ENCODE measurements at regions not wholly inside any gene's neighbourhood (a gene's known extent, or its start where the extent isn't known, plus 50 kb on each side); places are given as distances from the start of the nearest gene placed in this dataset.

GRCh38 chr4:181388061-181388460 lies 855.1 kb upstream of the TENM3 start:
- no peak for DNase-seq (ENCODE audit: low spot score)

GRCh38 chr4:181416966-181417365 lies 826.2 kb upstream of the TENM3 start:
- DNase-seq (ENCODE audit: low spot score): no peak

DNA sequence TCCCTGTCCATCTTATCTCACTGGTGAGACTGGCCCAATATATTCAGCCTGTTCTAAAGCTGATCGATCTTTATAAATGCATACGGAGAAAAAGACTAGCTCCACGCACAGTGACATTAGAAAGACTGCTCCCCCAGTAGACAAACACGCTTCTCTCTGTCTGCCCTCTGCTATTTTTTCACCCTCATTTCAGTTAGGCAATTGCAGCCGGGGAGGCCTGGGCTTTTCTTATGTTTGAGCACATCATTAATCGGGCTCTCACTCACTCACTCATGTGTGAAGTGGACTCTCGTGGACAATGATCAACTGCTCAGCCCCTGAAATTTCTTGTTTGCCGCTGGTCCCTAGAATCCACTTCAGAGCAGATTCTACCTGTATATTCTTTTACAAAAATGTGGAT lies 824.7 kb upstream of the TENM3 start:
- DNase-seq (ENCODE audit: low spot score): no peak

- no peak for DNase-seq (ENCODE audit: low spot score)
Measured at GRCh38 chr4:181420950-181421349, 822.3 kb upstream of the TENM3 start.

- DNase-seq (ENCODE audit: low spot score): no peak
Measured at GRCh38 chr4:181424362-181425016, 818.7 kb upstream of the TENM3 start.

DNA sequence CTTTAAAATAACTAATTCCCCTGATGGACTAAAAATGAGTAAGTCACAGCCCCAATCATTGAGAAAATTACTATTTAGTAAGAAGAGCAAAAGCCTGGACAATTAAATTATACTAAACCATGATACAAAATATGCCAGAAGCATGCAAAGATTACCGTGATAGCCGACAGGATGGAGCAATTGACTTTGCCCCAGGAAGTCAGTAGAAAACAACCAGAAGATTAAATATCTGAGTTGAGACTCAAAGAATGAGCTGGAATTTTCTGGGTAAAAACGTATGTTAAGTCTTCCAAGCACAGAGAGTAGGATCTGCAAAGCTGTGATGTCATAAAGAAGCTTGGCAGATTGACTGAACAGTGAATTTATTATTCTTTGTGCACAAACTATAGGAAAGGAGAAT lies 816.1 kb upstream of the TENM3 start:
- DNase-seq (ENCODE audit: low spot score): no peak

DNA sequence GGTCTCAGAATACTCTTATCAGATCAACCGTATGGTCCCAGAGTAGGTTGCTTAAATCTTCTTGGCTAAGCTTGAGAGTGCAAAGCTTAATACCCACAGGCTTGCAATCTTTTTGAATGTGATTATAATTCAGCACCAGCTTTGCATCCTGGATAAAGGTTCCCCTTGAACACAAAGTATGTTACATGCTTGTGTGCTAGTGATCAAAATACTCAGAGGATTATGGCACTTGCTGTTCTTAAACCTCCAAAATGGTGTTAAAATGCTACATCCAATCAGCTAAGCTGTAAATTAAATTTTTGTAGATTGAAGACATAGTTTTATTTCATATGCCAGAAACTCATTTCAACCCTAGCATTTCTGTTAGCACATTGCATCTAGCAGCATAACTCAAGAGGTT lies 812.2 kb upstream of the TENM3 start:
- DNase-seq (ENCODE audit: low spot score): no peak

- DNase-seq (ENCODE audit: low spot score): no peak
Measured at GRCh38 chr4:181431661-181432060, 811.5 kb upstream of the TENM3 start.

DNA sequence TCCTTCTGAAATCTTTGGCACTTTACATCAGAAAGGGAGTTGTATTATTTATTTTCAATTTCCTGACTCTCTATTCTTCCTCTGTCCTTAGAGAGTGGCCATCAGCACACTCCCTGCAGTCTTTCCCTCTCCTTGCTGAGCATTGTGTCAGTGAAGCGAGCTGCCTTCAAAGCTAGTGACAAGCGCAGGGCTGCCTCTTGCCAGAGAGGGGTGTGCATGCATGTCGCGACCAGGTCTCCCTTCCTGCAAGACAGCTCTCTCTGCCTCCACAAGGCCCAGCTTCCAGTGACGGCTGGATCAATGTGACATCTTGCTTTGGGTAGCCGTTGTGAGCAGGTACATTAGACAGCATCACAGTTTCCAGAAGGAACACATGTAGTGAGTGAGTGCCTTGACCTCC lies 810.9 kb upstream of the TENM3 start:
- DNase-seq (ENCODE audit: low spot score): no peak

DNA sequence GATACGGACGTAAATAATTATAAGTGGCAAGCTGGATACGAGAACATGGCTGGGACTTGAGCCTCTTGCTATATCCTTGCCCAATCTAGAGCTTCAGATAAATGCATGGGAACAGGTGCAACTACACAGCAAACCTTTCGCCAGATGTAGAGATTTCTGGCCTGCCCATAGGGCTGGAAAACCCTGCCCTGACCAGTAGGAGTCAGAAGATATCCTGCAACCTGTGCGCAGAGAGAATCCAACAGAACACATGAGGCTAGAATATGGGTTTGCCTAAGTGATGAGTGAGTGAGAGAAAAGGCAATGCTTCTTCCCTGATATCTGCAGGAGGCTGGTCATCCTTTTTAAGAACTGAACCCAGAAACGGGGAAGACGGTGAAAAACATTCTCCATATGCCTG lies 805.3 kb upstream of the TENM3 start:
- DNase-seq (ENCODE audit: low spot score): no peak

DNA sequence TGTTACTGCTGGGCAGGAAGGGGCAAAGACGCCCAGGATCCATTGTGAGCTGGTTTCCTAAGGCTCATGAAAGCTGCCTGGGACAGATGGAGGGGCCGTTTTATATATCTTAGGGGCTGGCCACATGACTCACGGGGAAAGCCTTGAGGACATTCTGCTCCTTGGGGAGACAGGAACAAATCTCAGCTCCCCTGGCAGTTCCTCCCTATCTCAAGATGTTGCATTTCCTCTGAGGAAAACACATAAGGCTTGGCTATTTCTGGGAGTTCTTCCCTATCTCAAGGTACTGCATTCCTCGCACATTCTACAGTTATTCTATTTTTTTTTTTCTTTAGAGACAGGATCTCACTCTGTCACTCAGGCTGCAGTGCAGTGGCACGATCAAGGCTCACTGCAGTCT lies 804.6 kb upstream of the TENM3 start:
- DNase-seq (ENCODE audit: low spot score): no peak

DNA sequence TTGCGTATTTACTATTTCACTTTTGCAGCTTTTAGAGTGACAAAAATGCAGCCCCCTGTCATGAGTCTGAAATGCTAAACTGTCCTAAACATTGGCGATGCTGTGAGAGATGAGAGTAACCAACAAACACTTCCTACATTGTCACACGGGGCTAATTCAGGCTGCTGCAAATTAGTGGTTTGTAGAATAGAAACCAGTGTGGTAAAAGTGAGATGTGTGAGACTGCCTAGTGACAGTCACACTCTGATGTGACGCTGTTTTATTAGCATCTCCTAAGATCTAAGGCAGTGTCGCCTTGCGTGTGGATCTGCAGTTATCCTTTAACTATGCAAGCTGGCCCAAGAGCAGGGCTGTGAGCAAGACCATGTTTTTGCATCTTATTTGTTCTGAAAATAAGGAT lies 800.2 kb upstream of the TENM3 start:
- no peak for DNase-seq (ENCODE audit: low spot score)

DNA sequence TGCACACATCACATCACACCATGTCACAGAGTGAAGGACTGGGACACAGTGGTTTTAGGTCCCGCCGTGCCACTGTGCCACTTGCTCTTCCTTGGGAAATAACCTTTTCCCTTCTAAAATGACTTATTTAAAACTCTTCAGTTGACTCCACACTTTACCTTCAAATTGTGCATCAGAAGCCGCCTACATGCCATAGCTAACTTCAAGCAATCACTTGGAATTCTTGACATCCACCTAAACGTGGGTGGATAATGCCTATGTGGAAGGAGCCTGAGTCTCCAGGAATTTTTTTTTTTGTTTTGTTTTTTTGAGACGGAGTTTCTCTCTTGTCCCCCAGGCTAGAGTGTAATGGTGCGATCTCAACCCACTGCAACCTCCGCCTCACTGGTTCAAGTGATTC lies 777.4 kb upstream of the TENM3 start:
- DNase-seq (ENCODE audit: low spot score): no peak

GRCh38 chr4:181468451-181468850 lies 774.8 kb upstream of the TENM3 start:
- DNase-seq (ENCODE audit: low spot score): no peak

- no peak for DNase-seq (ENCODE audit: low spot score)
Measured at GRCh38 chr4:181470306-181470705, 772.9 kb upstream of the TENM3 start.

GRCh38 chr4:181475359-181475758 lies 767.8 kb upstream of the TENM3 start:
- no peak for DNase-seq (ENCODE audit: low spot score)

- no peak for DNase-seq (ENCODE audit: low spot score)
Measured at GRCh38 chr4:181475781-181476507, 767.3 kb upstream of the TENM3 start.

GRCh38 chr4:181476508-181476890 lies 766.7 kb upstream of the TENM3 start:
- no peak for DNase-seq (ENCODE audit: low spot score)

DNA sequence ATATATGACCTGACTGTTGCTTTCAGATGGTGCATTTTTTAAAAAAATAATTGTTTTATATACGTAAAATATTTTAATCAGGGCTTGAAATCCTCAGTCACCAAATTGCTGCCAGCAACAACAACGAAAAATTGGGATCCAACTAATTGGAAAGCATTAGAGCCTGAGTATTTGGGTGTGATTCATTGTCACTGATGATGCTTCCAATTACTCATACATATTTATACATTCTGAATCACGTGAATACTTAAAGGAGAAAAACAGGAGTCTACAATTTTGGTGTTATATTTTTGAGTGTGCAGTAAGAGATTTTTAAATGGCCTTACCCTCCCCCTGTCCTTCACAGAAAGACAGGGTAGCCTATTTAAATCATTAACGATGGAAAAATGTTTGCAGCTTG lies 765.6 kb upstream of the TENM3 start:
- no peak for DNase-seq (ENCODE audit: low spot score)

- DNase-seq (ENCODE audit: low spot score): no peak
Measured at GRCh38 chr4:181478656-181479055, 764.5 kb upstream of the TENM3 start.

GRCh38 chr4:181479141-181479540 lies 764.1 kb upstream of the TENM3 start:
- no peak for DNase-seq (ENCODE audit: low spot score)

DNA sequence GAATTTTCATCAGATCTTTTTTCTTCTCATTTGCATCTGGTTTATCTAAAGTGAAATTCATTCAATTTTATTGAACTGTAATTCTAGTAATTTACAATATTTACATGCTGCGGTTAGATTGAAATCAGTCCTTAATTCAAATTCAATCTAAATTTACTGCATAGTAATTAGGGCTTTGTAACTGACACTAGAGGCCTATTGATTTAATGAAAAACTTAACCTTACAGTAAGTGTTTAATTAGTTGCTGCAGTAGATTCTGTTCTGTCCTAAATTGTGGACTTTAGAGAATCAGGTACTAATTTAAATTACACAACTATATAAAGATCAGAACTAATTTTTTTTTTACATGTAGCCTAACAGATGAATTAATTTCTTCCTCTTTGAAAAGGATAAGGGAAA lies 758.8 kb upstream of the TENM3 start:
- no peak for DNase-seq (ENCODE audit: low spot score)

DNA sequence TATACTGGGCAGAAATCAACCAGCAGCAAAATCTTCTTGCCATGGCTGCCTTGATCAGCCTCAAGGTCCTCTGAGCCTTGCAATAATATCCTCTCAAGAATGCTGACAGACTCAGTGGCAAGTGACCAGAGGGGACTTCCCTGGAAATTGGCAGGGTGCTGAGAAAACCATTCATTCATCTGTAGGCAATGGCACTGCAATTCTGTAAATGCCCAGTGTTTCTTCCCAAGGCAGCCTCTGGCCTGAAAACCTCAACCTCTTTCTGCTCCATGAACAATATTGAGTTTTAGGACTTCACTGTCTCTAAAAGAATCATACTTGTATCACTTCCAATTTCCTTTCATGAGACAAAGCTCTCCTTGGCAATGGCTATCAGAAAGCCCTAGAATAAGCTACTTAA lies 754.3 kb upstream of the TENM3 start:
- no peak for DNase-seq (ENCODE audit: low spot score)

- DNase-seq (ENCODE audit: low spot score): no peak
Measured at GRCh38 chr4:181498148-181498547, 745.1 kb upstream of the TENM3 start.

Data from kidney tubule cell (primary cell).